Brain microvascular endothelial cell (primary cell): ENCODE measurements at regions not wholly inside any gene's neighbourhood (a gene's known extent, or its start where the extent isn't known, plus 50 kb on each side); places are given as distances from the start of the nearest gene placed in this dataset.
A peak's percentile ranks its signal among the peaks of the same experiment; 100 is the strongest.

ENCODE experiments used
- DNase-seq: peaks from one replicate; pipeline ENCODE4 v3.0.0-alpha.2; 2020
- H3K27ac ChIP-seq: fragments of 250-450 bp; sonication (Bioruptor Pico); 2 replicates; pipeline ENCODE4 v1.5.1; 2020; ENCODE audit warnings: mild to moderate bottlenecking, moderate library complexity
- H3K27me3 ChIP-seq: fragments of 250-450 bp; sonication (Bioruptor Pico); replicated peaks from 2 replicates; pipeline ENCODE4 v1.5.1; 2020; ENCODE audit warnings: mild to moderate bottlenecking
- H3K36me3 ChIP-seq: fragments of 250-450 bp; sonication (Bioruptor Pico); replicated peaks from 2 replicates; pipeline ENCODE4 v1.5.1; 2020; ENCODE audit warnings: mild to moderate bottlenecking
- H3K4me3 ChIP-seq: 2 replicates; pipeline ENCODE4 v1.5.1; 2011; ENCODE audit warnings: low read depth, mild to moderate bottlenecking, control low read depth, low read length, moderate library complexity
- in situ Hi-C: cut with HindIII; loops from 2 replicates; pipeline ENCODE4 v1.10.0; 2017; ENCODE audit warnings: low sequenced_read_pairs, low pct_ligation_motif_present
- TF ChIP-seq, protein P1 (sequence below): IDR thresholded peaks from 2 replicates; pipeline ENCODE4 v1.5.1; 2011; ENCODE audit warnings: low read depth, mild to moderate bottlenecking, moderate library complexity, low read length, control low read depth, inconsistent platforms; ENCODE audit errors: missing control alignments

DNA sequence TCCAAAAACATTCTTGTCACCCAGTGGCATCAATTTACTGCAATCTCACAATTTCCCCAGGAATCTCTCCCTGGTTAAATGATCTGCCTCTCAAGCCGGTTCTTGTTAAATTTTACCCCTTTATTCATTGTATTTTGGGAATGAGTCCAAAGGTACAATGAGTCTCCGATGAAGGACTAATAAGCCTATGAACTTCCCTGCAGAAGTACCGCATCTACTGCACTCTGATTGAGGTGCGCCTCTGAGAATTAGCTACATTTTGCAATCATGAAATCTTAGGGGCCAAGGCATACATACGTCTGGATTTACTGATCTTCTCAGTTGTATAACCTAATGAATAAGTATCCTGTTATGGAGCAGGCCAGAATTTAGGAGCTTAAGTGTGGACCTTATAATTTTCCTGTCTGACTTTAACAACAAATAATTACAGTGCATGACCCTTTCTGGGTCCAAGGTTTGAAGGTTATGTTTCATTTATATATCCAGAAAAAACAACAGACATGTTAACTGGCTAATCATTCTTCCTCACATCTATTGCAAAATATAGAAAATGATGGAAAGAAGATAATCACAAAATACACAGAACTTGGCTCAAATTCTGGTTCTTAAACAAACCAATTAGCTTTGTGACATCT lies 261.8 kb upstream of the NRXN1 start:
- in situ Hi-C loops, result no loop called here
- DNase-seq, result no peak
- no peak overlapping the region for H3K4me3 ChIP-seq
- no peaks in the 10 kb centered on the region for H3K27me3 ChIP-seq
- no peaks in the 10 kb centered on the region for H3K36me3 ChIP-seq
- no peak overlapping the region for H3K27ac ChIP-seq
- TF ChIP-seq, protein P1, sequence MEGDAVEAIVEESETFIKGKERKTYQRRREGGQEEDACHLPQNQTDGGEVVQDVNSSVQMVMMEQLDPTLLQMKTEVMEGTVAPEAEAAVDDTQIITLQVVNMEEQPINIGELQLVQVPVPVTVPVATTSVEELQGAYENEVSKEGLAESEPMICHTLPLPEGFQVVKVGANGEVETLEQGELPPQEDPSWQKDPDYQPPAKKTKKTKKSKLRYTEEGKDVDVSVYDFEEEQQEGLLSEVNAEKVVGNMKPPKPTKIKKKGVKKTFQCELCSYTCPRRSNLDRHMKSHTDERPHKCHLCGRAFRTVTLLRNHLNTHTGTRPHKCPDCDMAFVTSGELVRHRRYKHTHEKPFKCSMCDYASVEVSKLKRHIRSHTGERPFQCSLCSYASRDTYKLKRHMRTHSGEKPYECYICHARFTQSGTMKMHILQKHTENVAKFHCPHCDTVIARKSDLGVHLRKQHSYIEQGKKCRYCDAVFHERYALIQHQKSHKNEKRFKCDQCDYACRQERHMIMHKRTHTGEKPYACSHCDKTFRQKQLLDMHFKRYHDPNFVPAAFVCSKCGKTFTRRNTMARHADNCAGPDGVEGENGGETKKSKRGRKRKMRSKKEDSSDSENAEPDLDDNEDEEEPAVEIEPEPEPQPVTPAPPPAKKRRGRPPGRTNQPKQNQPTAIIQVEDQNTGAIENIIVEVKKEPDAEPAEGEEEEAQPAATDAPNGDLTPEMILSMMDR, result no peak

DNA sequence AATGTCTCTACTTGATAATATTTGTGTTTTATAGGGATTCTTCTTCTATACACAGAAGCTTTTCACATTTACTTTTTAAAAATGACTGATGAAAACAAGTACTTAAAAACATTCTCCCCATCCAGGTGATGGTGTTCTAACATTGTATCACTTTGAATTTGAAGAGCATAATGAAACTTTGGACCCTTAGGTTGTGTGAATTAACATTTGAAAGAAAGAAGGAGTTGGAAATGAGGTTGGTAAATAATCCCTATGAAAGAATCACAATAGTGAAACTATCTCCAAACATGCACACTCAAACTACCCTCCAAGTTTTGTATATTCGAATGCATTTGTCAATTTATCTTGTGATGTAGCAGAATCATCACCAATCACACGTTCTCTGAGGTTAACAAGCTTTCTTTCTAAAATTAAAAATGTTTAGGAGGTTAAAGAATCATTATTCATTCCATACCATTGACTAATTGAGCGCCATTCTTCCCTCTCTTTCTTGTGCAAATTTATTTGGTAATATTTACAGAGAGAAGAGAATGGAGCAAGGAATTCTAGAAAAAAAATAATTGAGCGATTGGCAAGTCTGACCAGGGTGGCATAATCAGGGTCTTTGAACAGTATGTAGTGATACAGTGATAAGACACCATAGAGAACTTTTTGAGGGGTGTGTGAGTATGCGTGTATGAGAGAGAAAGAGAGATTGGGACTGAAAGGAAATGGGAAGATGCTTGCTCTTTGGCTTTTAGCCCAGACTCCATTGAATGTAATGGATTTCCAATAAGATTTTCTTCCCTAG lies 260.0 kb upstream of the NRXN1 start:
- no peaks in the 10 kb centered on the region for H3K36me3 ChIP-seq
- in situ Hi-C loops, result no loop called here
- H3K27me3 ChIP-seq, result no peaks in the 10 kb centered on the region
- no peak overlapping the region for H3K27ac ChIP-seq
- no peak for DNase-seq
- H3K4me3 ChIP-seq, result no peak overlapping the region
- TF ChIP-seq, protein P1, result no peak

DNA sequence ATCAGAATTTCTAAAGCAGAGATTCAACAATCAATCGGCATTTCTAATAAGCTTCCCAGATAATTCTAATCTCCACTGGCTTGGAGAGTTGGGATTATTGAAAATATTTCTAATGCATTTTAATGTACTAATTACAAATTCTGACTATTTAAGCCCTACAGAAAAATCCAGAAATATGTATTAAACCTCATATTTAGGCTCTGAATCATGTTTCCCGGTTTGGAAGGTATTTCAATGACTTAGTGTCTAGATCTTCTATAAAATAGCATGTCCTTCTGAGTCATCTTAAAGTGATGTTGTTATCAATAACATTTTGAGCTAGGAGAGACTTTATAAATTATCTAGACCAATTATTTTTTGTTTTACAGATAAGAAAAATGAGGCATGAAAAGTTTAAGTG lies 258.8 kb upstream of the NRXN1 start:
- H3K27ac ChIP-seq, result peak overlapping the region; percentile 49
- no peaks in the 10 kb centered on the region for H3K27me3 ChIP-seq
- TF ChIP-seq, protein P1, result no peak
- no peak for DNase-seq
- in situ Hi-C loops, result no loop called here
- no peaks in the 10 kb centered on the region for H3K36me3 ChIP-seq
- H3K4me3 ChIP-seq, result no peak overlapping the region

DNA sequence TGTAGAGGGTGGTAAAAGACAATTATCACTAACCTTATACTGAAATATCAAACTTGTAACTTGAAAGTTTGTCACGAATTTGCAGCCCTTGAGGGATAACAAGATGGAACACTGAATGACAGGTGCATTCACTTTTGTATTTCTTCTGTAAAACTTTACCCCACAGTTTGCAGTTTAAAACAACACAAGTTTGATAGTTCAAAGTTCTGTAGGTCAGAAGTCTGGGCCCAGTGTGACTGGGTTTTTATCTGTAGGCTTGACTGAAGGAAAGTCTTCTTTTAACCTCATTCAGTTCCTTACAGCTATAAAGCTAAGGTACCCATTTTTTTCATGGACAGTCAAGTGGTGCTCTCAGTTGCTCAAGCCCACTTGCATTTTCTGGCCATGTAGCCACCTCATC lies 257.1 kb upstream of the NRXN1 start:
- TF ChIP-seq, protein P1, result no peak
- no peak for DNase-seq
- H3K27me3 ChIP-seq, result no peaks in the 10 kb centered on the region
- no peaks in the 10 kb centered on the region for H3K36me3 ChIP-seq
- H3K4me3 ChIP-seq, result no peak overlapping the region
- H3K27ac ChIP-seq, result no peak overlapping the region
- in situ Hi-C loops, result no loop called here

DNA sequence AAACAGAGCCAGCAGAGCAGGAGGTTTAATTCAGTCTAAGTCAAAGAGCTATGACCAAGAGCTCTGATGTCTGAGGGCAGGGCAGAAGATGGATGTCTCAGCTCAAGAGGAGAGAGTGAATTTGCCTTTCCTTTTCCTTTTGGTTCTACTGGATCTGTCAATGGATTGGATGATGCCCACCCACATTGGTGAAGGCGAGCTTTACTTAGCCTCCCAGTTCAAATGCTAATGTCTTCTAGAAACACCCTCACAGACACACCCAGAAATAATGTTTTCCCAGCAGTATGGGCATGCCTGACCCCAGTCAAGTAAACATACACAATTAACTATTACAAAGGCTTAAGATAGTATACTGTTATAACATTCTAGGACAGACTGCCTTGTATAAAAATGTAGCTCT lies 236.3 kb upstream of the NRXN1 start:
- no peaks in the 10 kb centered on the region for H3K27me3 ChIP-seq
- DNase-seq, result no peak
- H3K4me3 ChIP-seq, result no peak overlapping the region
- no peak overlapping the region for H3K27ac ChIP-seq
- in situ Hi-C loops, result no loop called here
- TF ChIP-seq, protein P1, result no peak
- no peaks in the 10 kb centered on the region for H3K36me3 ChIP-seq

DNA sequence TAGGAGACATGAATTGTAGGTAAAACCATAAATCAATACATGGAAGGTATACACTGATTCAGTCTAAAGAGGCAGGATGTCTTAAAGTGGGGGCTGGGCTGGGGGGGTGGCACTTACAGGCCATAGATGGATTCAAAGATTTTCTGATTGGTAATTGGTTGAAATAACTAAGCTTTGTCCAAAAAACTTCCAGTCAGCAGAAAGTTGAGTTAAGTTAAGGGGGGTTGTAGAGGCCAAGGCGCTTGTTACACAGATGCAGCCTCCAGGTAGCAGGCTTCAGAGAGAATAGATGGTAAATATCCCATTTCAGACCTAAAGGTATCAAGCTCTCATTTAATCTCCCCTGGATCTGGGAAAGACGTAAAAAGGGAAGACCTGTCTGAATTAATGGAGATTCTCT lies 233.6 kb upstream of the NRXN1 start:
- Histone ChIP-seq H3K4me3 (no peak overlapping the region), H3K36me3 (no peaks in the 10 kb centered on the region), H3K27ac (no peak overlapping the region), H3K27me3 (no peaks in the 10 kb centered on the region)
- DNase-seq, result no peak
- TF ChIP-seq, protein P1, result no peak
- in situ Hi-C loops, result no loop called here
